Left renal pelvis (tissue), 4 donors: ENCODE measurements at regions not wholly inside any gene's neighbourhood (a gene's known extent, or its start where the extent isn't known, plus 50 kb on each side); places are given as distances from the start of the nearest gene placed in this dataset.

Experiments used
- DNase-seq, 4 donors: peaks; one replicate each; pipeline ENCODE4 v3.0.0-alpha.2; 2013; ENCODE audit warnings: low read depth in 4 of 4, low spot score in 3 of 4

DNA sequence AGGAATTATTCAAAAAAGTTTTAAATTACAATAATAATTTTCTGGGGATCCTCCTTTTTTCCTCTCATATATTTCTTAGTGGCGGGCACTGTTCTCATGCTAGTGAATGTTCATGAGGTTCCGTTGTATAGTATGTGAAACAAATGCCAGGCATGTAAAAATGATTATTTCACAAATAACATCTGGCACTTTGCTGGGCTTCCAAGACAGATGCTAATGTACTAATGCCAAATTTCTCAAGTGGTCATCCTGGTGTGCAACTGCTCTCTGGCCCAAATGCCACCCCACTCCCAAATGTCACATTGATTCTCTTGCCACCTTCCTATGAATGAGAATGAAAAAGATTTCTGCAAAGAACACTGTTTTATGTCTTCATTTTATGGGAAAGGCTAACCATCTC is 564.0 kb upstream of the GCFC2 start:
- DNase-seq = no peak

GRCh38 chr2:76274160-76274559 is 563.4 kb upstream of the GCFC2 start:
- no peak for DNase-seq

GRCh38 chr2:76270096-76270710 is 559.5 kb upstream of the GCFC2 start:
- DNase-seq = no peak

DNA sequence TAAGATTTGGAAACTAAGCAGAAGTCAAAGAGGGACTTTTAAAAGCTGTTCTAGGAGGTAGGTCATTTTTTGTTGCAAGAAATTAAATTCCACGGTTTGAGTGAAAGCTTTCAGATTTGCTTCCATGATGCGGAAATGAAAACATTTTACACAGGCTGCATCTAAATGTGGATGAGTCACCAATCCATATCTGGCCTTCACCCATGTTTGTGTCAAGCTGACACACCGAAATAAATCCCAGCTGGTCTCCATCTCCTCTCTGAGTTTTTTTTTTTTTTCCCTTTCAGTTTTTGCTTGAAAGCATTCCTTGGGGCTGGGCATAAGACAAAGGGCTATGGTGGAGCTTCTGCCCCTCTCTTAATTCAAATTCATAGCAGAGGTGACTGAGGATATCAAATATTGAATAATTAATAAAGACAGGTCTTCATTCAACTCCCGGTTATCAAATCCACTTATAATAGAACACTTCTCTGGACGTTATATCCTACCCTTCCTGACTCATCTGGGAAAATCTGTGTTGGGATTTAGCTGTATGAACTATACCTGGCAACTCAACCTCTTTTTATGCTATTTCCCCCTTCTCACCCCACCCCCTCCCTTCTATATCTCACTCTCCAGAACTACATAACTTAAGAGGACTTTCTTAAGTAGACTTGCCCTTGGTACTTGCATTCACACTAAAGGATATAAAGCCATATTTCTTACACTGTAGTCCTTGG is 558.3 kb upstream of the GCFC2 start:
- no peak for DNase-seq

- no peak for DNase-seq
Observed at GRCh38 chr2:76268484-76268883, 557.8 kb upstream of the GCFC2 start.

DNA sequence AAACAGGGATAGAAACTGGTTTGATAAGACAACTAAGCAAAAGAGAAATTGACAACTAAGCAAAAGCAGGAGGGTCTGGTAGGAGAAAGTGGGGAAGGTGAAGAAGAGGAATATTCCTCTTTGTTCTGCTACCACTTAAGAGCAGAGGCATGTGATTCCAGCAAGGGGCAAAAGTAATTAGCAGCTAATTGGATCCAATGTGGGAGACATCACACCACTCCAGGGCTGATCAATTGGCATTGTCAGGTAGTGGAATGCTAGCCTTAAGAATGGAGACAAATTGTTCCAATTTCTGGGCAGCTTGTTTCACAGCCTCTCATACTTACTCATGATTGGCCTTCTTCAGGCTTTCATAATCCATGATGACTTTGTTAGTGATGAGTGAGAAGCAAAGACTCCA is 547.1 kb upstream of the GCFC2 start:
- DNase-seq = no peak

DNA sequence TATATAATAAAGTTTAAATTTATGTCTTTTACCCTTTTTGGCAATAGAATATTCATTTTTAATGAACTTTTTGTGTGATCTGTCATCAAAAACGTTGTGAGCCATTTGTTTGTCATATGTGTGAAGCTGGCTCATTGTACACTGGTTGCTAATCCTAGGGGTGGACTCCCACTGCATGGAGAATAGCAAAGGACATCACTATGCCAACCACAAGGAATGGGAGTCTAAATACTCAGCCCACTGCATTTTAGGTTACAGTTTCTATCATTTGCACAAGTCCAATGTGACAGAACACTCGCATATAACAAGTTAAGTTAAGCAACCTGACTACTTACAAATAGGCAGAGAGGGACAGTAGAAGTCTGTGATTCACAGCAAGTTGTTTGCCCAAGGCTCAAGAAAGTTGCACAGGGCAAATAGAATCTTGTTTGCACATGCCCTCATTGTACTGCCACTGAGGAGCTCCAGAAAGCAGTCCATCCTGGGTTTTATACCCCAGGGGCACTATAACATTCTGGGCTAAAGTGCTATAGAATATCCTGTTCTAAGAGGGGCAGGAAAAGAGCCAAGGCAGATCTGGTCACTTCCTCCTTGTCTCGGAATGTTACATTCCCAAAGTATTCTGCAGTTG is 545.9 kb upstream of the GCFC2 start:
- DNase-seq = no peak

DNA sequence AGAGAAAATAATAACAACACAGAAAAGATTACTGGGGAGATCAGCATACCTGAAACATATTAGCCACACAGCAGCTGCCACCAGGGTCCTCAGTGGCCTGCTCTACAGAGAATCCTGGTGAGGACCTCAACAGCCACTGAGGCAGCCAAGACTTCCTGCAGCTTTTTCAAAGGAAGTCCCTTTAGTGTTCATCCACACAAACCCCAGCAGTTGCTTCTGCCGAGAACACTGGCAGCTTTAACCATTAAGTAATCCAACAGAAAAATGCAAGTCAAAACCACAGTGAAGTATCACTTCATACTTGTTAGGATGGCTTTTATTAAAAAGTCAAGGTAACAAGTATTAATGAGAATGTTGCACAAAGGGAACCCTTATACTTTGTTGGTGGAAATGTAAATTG is 542.0 kb upstream of the GCFC2 start:
- no peak for DNase-seq

GRCh38 chr2:76251342-76251741 is 540.6 kb upstream of the GCFC2 start:
- no peak for DNase-seq

DNA sequence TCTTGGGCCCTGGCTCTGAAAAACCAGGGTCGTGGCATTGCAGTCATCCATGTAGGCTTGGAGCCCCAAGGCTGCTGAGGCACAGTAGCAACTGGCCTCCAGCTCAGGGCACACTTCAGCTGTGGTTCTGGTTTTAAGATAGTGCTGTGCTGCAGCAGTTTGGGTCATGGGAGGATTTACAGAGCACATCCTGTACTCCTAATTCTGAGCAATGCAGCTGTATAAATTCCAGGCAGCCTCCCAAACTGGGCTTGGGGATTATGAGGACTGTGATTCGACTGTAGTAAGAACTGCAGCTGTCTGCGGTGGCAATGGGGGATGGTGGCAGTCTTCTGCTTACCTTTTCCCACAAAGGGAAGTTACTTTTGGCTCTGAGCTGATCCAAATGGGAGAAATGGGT is 536.3 kb upstream of the GCFC2 start:
- DNase-seq = no peak

GRCh38 chr2:76211991-76212985 is 501.6 kb upstream of the GCFC2 start:
- DNase-seq = no peak

DNA sequence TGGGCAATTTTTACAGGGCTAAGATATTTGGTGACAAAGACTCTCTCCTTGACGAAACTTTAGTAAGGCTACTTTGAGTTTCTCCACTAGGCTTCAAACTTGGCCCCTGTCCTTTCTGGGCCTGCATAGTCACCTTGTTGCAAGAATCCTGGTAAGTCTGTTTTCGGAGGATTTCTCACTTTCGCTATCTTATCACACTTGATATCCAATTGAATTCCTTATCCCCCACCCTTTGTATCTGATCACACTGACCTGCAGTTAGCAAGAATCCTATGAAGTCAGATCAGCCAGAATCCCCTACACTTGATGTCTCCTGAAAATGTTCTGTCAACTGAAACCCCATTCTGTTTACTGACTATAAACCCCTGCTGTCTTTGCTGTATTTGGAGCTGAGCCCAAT is 499.8 kb upstream of the GCFC2 start:
- no peak for DNase-seq

GRCh38 chr2:76204048-76204447 is 493.3 kb upstream of the GCFC2 start:
- no peak for DNase-seq

DNA sequence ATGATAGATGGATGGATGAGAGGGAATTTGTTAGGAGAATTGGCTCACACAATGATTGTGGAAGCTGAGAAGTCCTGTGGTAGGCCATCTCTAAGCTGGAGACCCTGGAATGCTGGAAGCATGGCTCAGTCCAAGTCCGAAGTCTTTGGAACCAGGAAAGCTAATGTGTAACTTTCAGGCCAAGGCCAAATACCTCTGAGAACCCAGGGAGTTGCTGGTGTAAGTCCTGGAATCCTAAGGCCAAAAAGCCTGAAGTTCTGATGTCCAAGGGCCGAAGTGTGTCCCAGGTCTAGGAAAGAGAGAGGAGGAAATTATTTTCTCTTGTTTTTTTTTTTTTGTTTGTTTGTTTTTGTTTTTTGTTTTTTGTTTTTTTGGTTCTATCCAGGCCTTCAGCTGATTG is 492.2 kb upstream of the GCFC2 start:
- no peak for DNase-seq

DNA sequence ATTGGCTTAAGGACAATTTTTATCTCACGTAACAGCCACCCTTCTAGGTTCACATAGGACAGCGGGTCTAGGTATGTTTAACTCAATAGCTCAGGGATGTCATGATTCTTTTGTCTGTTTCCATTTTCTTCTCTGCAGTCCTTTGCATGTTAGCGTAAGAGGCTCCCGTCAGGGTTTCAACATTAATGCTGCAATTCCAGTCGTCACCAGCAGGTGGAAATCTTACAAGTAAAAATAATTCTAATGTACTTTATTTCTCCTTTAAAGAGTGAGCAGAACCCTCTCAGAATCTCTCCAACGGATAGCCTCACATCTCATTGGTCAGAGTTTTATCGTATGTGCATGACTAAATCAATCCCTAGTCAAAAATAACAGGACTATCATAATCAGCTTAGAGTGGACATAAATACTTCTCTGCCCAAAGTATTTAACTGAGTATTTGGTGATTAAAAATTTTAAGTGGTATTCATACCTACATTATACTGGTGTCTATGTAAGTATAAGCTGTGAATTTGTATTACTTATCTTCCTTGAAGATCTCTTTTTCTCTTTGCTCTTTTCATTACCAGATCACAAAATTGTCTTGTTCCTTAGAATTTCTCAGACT is 487.2 kb upstream of the GCFC2 start:
- DNase-seq = peak; percentile 27 to 71 (median 64)

GRCh38 chr2:76197428-76197827 is 486.7 kb upstream of the GCFC2 start:
- DNase-seq = no peak

- DNase-seq = no peak
Observed at GRCh38 chr2:76194031-76194775, 483.5 kb upstream of the GCFC2 start.

DNA sequence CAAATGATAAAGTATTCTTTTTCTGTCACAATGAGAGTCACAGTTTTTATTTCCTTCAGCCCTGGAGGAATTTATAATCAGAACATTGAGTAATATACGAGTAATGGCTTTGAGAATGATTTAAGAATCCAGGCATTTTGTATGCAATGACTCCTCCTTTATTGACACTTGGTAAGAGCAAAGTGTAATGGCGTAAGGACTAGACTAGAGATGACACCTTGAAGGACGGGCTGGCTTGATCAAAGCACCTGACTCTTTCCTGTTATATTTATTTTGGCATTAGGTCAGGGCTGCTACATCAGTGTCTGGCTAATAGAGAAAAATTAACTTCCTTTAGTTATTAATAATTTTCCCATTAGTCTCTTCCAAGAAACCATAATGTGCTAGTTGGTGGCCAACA is 482.4 kb upstream of the GCFC2 start:
- no peak for DNase-seq

DNA sequence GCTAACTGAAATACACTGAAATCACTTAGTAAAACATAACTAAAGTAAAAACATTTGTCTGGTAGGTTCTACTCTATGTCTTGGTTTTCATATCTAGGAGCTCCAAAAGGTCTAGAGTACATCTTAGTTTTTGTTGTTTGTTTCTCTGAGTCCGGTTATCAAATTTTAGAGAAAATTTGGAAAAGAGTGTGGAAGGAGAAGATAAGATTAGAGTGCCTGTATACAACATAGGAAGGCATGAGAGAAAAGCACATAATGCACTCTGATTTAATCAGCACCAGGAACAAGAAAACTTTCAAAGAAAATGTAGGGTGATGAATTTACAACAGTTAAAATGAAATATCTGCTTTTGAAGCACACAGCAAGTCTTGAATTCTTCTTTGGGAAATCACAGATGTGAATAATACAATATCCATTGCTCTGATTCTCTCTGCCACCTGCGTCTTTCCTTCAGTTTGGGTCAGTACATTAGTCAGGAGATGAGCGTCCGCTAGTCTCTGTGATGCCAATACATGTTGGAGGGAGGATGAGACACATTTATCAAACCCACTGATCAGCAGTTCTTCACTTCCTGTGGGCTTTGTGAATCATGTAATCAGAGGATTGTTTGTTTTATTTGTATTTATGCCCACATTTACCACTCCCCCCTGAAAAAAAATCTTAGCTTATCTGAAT is 477.8 kb upstream of the GCFC2 start:
- no peak for DNase-seq
